HG02981 (cell line): ENCODE measurements at regions not wholly inside any gene's neighbourhood (a gene's known extent, or its start where the extent isn't known, plus 50 kb on each side); places are given as distances from the start of the nearest gene placed in this dataset.
"Not testable (repeated sequence)": the region's sequence is repeated elsewhere in the genome, so short reads cannot be mapped to it uniquely, and the experiment has no call there.

Experiments
- ATAC-seq: cut with Tn5 transposase; IDR thresholded peaks from one replicate; pipeline ENCODE4 v1.9.1; 2021; ENCODE audit warnings: mild to moderate bottlenecking, moderate library complexity; ENCODE audit not compliant: unreplicated experiment

DNA sequence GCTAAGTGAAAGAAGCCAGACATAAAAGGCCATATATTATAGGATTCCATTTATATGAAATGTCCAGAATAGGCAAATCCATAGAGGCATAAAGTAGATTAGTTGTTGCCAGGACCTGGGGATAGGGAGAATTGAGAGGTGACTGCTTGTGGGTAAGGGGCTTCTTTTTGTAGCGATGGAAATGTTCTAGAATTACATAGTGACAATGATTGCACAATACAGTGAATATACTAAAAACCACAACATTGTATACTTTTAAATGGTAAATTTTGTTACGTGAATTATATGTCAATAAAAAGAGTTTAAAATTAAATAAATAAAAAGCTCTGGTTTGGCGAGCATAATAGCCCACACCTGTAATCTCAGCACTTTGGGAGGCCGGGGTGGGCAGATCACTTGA lies 486.8 kb downstream of the KLF12 start:
- no peak for ATAC-seq

DNA sequence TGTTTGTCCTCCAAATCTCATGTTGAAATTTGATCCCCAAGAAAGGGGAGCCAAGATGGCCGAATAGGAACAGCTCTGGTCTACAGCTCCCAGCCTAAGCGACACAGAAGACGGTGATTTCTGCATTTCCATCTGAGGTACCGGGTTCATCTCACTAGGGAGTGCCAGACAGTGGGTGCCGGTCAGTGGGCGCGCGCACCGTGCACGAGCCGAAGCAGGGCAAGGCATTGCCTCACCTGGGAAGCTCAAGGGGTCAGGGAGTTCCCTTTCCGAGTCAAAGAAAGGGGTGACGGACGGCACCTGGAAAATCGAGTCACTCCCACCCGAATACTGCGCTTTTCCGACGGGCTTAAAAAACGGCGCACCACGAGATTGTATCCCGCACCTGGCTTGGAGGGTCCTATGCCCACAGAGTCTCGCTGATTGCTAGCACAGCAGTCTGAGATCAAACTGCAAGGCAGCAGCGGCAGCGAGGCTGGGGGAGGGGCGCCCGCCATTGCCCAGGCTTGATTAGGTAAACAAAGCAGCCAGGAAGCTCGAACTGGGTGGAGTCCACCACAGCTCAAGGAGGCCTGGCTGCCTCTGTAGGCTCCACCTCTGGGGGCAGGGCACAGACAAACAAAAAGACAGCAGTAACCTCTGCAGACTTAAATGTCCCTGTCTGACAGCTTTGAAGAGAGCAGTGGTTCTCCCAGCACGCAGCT lies 493.6 kb downstream of the KLF12 start:
- not testable (repeated sequence) for ATAC-seq

DNA sequence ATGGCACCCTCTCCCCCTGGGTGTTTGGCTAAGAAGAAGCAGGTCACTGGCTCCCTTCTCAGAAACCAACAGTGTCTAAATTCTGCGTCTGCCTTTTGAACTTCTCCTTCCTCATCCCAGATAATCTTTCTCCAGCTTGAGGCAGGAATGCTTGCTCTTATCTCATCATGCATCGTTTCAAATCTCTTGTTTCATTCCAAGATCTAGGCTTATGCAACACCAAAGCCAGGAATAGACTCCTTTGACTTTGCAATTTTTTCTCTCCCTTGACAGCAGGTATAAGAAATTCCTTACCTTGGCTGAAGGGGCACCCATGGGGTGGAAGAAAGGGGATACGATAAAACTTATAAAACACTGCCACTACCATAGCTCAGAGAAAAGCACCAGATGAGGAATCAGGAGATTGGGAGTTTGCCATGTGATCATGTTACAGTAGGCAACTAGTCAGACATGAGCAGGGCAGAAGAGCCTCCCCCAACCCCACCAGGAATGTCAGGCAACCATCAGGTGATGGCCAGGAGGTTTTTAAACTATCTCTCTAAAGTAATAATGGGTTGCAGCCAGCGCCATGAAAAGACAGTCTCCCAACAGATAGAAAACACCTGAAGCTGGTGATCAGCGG lies 498.9 kb downstream of the KLF12 start:
- ATAC-seq = no peak

DNA sequence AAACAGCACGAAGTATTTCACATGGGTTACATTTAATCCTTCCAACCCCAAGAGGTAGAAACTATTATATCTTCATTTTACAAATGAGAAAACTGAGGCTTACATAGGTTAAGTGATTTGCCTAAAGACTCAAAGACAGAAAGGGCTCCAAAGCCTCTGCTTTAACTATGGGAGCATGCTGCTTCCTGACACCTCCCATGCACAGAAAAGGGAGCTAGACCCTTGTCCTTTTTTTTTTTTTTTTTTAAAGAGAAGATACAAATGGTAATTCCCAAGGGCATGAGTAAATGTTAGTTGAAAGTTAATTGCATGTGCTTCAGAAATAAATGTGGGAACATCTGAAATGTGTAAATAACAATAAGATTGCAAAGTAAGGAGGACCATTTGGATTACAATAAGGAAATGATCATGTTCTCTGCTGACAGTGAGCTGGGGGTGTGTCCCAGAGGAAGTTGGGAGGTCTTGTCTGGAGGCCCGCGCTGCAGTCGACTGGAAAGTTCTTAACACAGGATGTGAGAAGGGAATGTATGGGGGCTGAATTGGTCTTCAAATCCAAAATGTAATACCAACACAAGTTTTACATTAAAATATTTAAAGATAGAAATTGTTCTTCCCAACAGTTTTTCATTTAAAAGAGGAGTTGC lies 500.3 kb downstream of the KLF12 start:
- no peak for ATAC-seq

DNA sequence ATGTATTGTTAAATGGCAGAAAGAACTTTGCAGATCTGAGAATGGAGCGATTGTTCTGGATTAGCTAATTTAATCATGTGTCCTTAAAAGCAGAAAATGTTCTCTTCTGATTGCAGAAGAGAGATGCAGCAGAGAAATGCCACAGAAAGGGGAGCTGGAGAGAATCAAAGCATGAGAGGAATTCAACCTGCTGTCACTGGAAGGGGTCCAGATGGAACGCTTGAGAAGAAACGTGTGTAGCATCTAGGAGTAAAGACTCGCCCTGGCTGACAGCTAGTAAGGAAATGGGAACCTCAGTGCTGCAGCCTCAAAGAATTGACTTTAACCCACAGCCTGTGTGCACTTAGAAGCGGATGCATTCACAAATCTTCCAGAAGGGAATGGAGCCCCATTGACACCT lies 502.8 kb downstream of the KLF12 start:
- ATAC-seq = no peak

DNA sequence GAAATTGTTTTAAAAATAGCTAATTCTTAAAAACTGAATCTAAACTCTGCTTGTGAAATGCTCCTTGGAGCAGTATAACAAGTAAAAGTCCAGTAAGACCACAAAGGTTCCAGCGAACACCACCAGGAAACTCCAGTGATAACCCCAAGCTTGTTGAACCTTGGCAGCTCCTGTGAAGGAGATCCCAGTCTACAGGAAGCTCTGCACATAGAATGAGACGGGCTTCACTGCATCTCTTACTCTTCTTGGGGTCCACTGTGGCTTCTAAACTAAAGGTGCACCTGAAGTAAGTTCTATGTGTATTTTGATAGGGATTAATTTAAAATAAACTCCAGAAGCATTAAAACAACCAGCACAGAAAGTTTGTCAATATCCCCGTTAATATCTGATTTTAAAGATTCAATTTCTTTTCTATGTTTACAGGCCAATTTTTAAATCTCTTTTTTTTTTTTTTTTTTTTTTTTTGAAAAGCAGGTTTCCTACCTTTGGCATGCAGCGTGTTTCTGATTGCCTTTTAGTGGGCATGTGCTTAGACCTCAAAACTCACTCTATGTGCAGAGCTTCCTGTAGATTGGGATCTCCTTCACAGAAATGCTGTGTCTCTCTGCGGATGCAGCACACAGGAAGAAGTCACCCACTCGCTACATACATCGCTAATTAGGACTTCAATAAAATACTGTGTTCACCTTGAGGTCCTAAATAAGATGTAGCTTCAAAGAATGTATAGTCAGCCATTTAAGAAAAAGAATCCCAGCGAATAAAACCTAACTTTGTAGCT lies 508.5 kb downstream of the KLF12 start:
- no peak for ATAC-seq

DNA sequence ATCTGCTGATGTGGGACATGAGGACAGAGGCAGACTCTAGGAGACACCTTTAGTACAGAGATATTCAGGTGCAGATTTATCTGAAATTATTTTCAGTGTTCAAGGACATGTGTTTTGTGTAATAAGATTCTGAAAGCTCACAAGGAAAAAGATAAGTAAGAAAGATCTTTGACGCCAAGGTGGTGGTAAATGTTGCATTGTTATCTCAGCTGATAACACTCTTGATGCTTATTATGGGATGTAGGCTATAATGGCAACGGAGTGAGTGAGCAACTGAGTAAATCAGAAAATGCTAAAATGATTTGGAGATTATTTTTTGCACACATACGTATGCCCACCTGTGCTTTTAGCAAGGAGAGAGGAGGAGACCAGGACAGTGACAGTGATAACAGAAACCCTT lies 510.9 kb downstream of the KLF12 start:
- no peak for ATAC-seq

DNA sequence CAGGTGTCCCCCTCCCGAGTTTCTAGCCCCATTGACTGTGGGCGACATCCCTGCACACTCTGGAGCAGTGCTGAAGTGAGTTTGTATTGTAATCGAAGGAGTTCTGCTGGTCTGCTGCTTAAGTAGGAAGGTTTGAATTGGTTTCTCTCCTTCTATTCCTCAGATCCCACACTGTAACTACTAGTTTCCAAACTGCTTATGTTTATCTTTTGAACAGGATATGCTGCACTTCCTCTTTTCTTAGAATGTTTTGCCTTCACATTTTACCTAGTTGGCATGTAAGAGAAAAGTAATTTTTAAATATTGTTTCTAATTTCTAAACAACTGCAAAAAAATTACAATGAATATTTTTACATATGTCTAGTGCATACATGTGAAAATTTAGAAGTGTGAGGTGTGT lies 511.8 kb downstream of the KLF12 start:
- ATAC-seq = no peak

DNA sequence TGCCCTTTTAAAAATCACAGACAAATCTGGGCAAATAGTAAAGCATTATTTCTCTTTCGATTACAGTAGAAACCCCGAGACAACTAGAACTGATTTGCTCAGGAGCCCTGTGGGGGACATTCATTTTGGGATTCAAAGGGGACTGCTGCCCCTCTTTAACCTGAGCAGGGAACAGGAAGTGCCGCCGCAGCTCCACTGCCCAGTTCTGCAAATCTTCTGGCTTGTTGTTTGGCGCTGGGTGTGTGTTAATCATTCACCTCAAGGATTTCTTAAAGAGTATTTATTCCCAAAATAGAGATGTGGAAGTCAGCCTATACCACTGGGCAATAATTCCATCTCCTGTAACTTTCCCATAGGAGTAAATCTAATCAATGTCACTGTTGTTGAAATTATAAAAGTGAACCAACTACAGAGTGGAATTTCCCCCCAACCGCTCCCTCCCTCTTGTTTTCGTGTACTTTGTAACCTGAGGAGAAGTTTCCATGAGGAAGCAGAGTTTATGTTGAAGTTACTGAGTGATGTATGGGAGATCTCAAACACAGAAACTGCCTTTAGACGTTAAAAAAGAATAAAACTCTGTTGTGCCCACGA lies 515.8 kb downstream of the KLF12 start:
- no peak for ATAC-seq

DNA sequence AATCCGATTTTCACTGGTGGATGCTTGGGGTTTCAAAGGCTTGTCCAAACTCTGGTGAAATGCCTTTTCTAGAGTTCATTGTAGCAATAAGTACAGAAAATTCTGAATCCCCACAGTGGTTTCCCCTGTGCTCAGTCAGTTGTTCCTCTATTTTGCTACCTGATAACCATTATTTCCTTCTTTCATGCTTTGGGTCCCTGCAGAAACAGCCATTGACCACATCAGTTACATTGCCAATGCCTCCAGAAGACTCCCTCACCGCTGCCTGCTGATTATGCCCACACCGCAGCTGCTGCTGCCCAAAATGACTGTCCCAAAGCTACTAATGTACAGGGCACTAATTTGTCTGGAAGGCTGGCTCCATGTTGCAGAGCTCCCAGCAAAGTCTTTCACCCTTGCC lies 517.3 kb downstream of the KLF12 start:
- ATAC-seq = no peak

DNA sequence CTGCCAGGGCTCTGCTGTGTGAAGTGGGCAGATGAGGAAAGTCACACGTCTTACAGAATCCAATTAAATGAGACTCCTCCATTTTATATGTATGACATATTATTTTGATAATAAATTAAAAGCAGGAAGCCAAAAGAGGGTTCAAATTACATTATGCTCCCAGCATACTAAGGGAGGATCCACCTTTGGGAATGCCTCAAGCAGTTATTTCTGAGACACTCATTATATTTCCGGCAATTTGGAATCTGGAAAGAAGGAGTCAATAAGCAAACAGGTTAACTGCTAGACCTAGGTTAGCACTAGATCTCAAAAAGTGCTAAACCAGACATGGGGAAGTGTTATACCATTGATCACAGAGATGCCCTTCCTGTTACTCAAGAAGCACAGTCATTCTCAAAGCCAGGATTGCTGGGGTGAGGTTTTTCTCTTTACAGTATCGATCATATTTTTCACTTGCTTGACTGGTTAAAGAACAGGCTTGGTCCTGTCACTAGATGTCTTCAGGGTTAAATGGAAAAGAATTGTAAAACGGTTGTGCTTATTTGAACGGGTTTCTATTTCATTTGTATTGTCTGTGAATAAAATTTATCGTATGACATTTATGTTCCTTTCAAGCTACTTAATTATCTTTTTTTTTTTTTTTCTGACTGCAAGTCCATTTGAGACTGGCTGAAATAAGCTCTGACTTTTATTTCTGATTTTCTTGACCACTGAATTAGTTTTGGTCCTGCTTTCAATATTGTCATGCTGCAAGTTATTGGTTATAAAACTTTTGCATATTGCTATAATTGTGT lies 523.2 kb downstream of the KLF12 start:
- no peak for ATAC-seq

DNA sequence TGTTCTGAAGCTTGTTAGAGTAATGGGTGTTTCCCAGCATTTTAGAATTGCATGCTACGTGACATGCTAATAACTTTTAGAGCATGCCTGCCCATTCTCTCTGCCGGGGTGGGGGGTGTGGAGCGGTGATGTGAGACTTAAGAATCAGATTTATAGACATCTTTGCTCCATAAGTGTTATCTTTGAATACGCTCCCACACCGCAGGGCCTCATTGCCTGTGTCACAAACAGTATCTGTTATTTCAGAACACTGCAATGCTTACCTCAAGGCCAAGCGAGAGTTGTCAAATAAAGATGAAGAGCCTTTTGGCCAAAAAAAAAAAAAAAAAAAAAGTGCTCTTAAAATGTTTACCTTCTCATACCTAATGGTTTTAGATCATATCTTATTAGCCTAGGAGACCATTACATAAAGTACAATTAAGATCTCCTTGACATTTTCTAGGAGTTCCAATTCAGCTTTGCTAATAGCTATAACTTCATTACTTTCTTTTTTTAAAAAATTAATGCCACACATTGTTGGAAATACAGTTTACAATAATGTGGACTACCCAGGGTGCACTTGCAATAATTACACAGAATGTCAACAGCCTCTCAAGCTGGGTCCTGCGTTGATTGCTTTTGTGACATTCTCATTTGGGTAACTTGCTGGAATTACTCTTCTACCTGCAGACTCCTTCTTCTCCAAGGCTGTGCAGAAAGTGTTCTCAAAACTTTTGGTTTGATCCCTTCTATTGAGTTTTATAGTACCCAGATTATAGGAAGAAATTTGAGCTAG lies 525.3 kb downstream of the KLF12 start:
- no peak for ATAC-seq

DNA sequence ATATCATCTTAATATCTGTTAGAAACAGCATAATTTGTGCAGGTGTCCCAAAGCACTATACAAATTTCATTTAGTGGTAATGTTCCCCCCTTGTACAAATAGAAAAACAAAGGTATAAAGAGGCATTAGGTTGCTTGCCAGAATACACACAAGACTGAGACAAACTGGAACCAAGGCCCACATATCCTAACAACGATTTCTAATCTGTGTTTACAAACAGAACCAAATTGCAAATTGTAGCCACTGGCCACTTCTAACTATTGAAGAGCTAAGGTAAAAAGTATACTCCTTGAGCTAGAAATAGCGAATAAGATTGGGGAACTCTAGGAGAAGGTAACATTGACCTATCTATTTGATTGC lies 526.1 kb downstream of the KLF12 start:
- ATAC-seq = no peak

DNA sequence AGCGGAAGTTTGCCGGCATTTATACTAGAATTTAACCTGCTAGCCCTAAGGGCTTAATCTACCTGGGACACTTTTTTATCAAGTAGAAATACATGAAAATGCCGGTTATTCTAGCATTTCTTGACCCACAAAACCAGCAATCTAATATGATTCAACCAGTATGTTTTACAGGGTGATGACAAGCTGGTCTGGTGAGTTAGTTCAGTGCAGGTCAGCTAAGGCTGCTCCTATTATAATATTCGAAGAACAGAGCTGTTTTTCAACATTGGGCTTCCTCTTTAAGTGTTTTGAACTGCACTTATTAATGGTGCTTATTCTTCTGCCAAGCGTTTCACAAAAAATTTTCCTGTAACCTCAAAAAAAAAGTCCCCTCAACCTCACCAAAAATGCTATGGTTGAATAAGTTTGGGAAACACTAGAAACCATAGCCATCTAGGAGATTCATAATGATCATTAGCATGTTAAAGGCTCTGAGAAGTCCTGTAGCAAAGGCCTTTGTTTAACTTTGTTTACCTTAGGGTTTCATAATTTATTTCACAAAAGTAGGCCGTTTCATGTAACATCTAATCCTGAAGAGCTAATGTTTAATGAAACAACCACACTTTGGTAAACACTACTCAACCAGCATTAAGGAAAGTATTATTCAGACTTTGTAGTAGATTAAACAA lies 526.6 kb downstream of the KLF12 start:
- ATAC-seq = no peak

DNA sequence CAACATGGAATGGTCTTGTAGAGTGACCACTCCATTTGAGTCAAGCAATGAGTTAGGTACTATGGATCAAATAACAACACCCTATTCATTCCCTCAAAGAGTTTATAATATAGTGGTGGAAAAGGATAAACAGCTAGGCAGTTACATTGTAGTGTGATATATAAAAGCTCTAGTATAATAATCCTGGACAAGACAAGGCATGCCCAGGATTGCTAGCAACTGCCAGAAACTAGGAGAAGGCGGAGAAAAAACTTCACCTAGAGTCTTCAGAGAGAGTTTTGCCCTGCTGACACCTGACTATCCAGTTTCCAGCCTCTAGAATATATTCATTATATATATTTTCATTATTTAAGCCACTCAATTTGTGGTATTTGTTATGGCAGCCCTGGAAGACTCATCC lies 530.6 kb downstream of the KLF12 start:
- no peak for ATAC-seq

DNA sequence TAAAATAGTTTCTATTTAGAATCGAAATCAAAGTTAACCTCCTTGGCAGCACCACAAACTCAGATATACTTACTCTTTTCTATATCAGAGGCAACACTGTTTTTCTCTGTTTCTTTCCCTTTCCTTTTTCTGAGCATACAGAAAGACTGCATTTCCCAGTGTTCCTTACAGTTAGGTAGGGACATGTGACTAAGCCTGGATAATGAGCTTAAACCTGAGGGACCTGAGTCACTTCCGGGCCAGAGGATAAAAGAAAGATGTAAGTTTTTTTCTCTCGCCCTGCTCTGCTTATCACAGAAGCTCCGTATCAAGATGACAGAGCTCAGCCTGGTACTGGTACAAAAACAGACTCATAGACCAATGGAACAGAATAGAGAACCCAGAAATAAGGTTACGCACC lies 531.9 kb downstream of the KLF12 start:
- ATAC-seq = no peak

DNA sequence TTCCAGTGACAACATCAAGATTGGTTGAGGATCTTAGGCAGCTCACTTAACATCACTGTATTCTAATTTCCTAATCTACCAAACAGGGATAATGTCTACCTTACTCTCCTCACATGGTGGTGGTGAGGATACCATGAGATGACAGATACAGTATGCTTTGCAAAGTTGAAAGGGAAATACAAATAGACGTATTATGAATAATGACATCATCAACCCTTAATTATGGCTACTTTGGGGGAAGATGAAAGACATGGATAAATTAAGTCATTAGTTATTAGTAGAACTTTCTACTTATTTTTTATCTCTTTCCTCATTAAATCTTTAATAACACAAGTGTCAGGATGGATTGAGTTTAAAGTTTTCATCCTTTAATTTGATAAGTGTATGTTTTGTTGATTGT lies 532.5 kb downstream of the KLF12 start:
- no peak for ATAC-seq

DNA sequence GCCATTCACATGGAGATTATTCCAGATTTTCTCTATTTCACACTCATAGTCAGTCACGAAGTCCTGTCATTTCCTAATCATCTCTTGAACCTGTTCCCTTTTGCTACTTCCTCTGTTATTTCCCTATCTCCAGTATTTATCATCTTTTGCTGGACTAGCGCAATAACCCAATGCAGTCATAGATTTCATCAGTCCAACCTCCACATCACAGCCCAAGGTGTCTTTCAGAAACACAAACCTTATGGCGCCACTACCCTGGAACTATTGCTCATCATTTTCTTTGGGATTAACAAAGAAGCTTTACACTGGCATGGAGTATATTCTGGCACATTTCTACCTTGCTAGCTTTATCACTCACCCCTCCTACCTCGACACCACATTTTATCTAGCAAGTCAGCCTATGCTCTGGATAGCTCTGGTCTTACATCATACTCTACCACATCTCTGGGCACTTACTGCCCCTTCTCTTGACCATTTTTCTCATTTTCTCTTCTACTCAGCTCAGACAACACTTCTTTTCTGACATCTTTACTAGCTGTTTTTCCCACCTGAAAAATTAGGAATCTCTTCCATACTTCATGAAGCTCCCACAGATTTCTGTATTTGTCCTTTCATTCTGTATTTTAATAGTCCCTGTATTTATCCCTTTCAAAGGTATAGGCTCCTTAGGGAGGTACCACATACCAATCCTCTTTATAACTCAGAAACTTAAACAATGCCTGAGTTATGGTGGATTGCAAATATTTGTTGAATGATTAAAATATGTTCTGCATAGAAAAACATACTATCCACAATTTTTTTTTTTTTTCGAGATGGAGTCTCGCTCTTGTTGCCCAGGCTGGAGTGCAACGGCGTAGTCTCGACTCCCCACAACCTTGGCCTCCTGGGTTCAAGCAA lies 534.7 kb downstream of the KLF12 start:
- ATAC-seq = no peak
